ENCODE measurements at regions not wholly inside any gene's neighbourhood (a gene's known extent, or its start where the extent isn't known, plus 50 kb on each side); places are given as distances from the start of the nearest gene placed in this dataset.
"Not testable (repeated sequence)": the region's sequence is repeated elsewhere in the genome, so short reads cannot be mapped to it uniquely, and the experiment has no call there.

DNA sequence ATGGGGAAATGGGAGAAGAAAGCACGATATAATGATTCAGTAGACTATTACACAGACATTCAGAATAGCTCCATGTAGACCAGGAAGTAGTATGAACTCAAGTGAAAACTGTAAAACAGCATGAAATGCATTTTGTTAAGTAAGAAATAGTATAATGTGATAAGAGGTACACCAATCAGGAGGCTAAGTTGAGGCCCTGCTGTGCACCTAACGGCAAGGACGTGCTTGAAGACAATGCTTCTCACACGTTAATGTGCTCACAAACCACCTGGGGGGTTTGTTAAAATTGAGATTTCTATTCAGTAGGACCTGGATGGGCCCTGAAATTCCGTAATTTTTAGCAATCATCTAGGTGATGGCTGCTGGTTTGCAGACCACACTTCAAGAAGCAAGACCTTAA lies 178.9 kb upstream of the SULF2 start:
- H3K4me3 ChIP-seq (ENCODE audit: low read depth in 1 of 2, low read length in 2 of 2) = no peak overlapping the region
- no peaks in the 10 kb centered on the region for H3K27me3 ChIP-seq (ENCODE audit: control insufficient read depth in 1 of 2, insufficient read depth in 2 of 2, low read length in 2 of 2)
- H3K4me1 ChIP-seq (ENCODE audit: control insufficient read depth in 1 of 2, insufficient read depth in 2 of 2, low read length in 2 of 2) = no peaks in the 10 kb centered on the region
- no peaks in the 10 kb centered on the region for H3K36me3 ChIP-seq (ENCODE audit: control insufficient read depth in 1 of 2, insufficient read depth in 2 of 2, low read length in 2 of 2)
- no peaks in the 10 kb centered on the region for H3K9me3 ChIP-seq (ENCODE audit: control insufficient read depth in 1 of 2, low read length in 2 of 2)
- H3K9ac ChIP-seq (ENCODE audit: low read depth in 1 of 2, low read length in 2 of 2) = no peak overlapping the region
- H3K27ac ChIP-seq (ENCODE audit: low read depth, low read length) = no peak overlapping the region

DNA sequence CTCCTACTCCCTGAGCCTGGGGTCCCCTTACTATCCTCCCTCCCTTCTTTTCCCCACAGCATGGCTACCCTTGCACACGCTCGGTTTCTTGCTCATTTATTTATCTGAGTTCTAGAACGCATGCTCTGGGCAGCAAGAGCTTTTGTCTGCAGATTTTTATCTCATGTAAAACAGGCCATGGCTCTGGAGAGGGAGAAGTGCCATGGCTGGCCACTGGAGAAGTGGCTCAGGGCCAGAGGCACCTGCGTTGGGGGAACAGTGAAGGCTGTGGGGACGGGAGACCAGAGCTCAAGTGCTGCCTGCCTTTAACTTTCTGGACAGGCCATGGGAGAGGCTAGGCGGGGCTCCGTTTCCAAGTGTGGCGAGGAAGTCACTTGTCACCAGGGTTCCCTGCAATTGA lies 177.7 kb upstream of the SULF2 start:
- H3K9me3 ChIP-seq (ENCODE audit: control insufficient read depth in 1 of 2, low read length in 2 of 2) = no peaks in the 10 kb centered on the region
- no peaks in the 10 kb centered on the region for H3K4me1 ChIP-seq (ENCODE audit: control insufficient read depth in 1 of 2, insufficient read depth in 2 of 2, low read length in 2 of 2)
- no peaks in the 10 kb centered on the region for H3K27me3 ChIP-seq (ENCODE audit: control insufficient read depth in 1 of 2, insufficient read depth in 2 of 2, low read length in 2 of 2)
- H3K4me3 ChIP-seq (ENCODE audit: low read depth in 1 of 2, low read length in 2 of 2) = no peak overlapping the region
- no peak overlapping the region for H3K9ac ChIP-seq (ENCODE audit: low read depth in 1 of 2, low read length in 2 of 2)
- H3K36me3 ChIP-seq (ENCODE audit: control insufficient read depth in 1 of 2, insufficient read depth in 2 of 2, low read length in 2 of 2) = no peaks in the 10 kb centered on the region
- H3K27ac ChIP-seq (ENCODE audit: low read depth, low read length) = no peak overlapping the region

DNA sequence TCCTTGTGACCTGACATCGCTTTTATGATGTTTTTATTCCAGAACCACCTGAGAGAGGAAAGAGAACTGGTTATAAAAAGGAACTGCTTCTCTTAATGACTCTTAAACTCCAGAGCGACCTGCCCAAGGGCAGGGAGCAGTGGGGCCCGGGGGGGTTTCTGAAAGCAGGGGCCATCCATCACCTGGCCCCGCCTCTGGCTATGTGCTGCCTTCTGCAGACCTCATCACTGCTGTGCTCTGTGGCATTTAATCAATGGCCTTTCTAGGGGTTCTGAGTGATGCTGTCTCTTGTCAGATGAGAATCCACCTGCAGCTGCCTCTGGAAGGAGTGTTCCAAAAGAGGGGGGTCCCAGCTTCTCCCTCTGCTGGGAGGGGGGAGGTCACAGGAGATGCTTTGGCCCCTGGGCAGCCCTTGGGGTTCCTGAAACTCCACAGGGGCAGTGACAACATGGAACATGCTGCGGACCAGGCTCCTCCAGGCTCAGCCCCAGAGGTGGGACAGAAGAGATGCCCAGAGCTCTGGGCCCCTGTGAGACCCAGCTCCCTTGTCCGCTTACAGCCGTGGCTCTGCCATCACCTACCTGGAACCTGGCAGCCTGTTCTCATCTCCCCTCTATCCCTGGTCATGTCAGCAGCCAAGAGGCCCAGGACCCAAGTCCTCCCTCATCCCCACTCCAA lies 177.1 kb upstream of the SULF2 start:
- H3K9ac ChIP-seq (ENCODE audit: low read depth in 1 of 2, low read length in 2 of 2) = no peak overlapping the region
- H3K9me3 ChIP-seq (ENCODE audit: control insufficient read depth in 1 of 2, low read length in 2 of 2) = no peaks in the 10 kb centered on the region
- H3K36me3 ChIP-seq (ENCODE audit: control insufficient read depth in 1 of 2, insufficient read depth in 2 of 2, low read length in 2 of 2) = no peaks in the 10 kb centered on the region
- H3K27ac ChIP-seq (ENCODE audit: low read depth, low read length) = no peak overlapping the region
- H3K27me3 ChIP-seq (ENCODE audit: control insufficient read depth in 1 of 2, insufficient read depth in 2 of 2, low read length in 2 of 2) = no peaks in the 10 kb centered on the region
- no peak overlapping the region for H3K4me3 ChIP-seq (ENCODE audit: low read depth in 1 of 2, low read length in 2 of 2)
- H3K4me1 ChIP-seq (ENCODE audit: control insufficient read depth in 1 of 2, insufficient read depth in 2 of 2, low read length in 2 of 2) = no peaks in the 10 kb centered on the region

DNA sequence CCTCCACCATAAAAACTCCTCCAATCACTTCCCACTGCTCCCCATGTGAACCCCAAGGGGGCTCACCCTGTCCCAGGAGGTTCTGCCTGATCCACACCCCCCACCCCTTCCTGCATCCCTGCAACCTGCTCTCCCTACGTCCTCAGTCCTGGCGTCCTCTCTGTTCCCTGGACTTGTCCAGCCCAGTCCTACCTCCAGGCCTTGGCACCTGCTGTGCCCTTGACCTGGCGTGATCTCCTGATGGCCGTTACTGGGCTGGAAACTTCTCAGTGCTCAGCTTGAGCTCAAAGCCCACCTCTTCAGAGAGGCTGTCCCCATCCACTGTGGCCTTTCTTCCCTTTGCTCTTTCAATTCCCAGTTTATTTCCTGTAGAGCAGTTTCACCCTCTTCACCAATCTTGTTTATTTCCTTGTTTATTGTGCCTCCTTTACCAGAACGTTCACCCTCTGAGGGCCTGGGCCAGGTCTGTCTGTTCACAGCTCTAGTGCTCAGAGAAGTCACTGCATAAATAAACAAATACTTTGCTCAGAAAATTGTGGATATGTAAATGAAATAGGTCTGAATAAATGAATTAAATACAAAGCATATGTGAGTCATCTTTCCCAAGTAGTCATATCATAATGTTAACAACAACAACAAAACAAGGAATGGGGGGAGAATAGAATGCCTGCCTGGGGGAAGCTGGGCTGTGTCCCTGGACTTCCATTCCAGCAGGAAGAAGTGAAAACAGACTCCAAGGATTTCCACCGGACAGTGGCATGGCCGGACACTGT lies 175.7 kb upstream of the SULF2 start:
- no peak overlapping the region for H3K27ac ChIP-seq (ENCODE audit: low read depth, low read length)
- no peaks in the 10 kb centered on the region for H3K4me1 ChIP-seq (ENCODE audit: control insufficient read depth in 1 of 2, insufficient read depth in 2 of 2, low read length in 2 of 2)
- H3K9ac ChIP-seq (ENCODE audit: low read depth in 1 of 2, low read length in 2 of 2) = no peak overlapping the region
- no peaks in the 10 kb centered on the region for H3K9me3 ChIP-seq (ENCODE audit: control insufficient read depth in 1 of 2, low read length in 2 of 2)
- no peaks in the 10 kb centered on the region for H3K27me3 ChIP-seq (ENCODE audit: control insufficient read depth in 1 of 2, insufficient read depth in 2 of 2, low read length in 2 of 2)
- H3K4me3 ChIP-seq (ENCODE audit: low read depth in 1 of 2, low read length in 2 of 2) = no peak overlapping the region
- H3K36me3 ChIP-seq (ENCODE audit: control insufficient read depth in 1 of 2, insufficient read depth in 2 of 2, low read length in 2 of 2) = no peaks in the 10 kb centered on the region

DNA sequence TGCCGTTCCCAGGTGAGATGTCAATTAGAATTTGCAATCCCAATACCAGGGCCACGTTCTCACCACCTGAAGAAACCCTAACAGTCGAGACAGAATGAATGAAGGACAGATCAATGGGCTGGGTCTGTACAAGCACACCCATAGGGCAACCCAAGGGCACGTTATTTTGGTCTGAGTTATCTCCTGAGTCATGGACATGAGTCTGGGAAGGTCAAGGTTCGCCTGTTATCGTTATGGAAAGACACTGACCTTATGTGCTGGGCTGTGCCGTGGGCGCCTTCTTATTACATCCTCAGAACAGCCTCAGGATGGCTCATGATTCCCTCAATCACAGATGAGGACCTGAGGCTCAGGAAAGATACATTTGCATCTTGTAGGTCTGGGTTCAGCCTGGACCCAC lies 175.0 kb upstream of the SULF2 start:
- no peak overlapping the region for H3K4me3 ChIP-seq (ENCODE audit: low read depth in 1 of 2, low read length in 2 of 2)
- H3K36me3 ChIP-seq (ENCODE audit: control insufficient read depth in 1 of 2, insufficient read depth in 2 of 2, low read length in 2 of 2) = no peaks in the 10 kb centered on the region
- H3K4me1 ChIP-seq (ENCODE audit: control insufficient read depth in 1 of 2, insufficient read depth in 2 of 2, low read length in 2 of 2) = no peaks in the 10 kb centered on the region
- no peak overlapping the region for H3K9ac ChIP-seq (ENCODE audit: low read depth in 1 of 2, low read length in 2 of 2)
- H3K27me3 ChIP-seq (ENCODE audit: control insufficient read depth in 1 of 2, insufficient read depth in 2 of 2, low read length in 2 of 2) = no peaks in the 10 kb centered on the region
- H3K9me3 ChIP-seq (ENCODE audit: control insufficient read depth in 1 of 2, low read length in 2 of 2) = no peaks in the 10 kb centered on the region
- H3K27ac ChIP-seq (ENCODE audit: low read depth, low read length) = no peak overlapping the region

DNA sequence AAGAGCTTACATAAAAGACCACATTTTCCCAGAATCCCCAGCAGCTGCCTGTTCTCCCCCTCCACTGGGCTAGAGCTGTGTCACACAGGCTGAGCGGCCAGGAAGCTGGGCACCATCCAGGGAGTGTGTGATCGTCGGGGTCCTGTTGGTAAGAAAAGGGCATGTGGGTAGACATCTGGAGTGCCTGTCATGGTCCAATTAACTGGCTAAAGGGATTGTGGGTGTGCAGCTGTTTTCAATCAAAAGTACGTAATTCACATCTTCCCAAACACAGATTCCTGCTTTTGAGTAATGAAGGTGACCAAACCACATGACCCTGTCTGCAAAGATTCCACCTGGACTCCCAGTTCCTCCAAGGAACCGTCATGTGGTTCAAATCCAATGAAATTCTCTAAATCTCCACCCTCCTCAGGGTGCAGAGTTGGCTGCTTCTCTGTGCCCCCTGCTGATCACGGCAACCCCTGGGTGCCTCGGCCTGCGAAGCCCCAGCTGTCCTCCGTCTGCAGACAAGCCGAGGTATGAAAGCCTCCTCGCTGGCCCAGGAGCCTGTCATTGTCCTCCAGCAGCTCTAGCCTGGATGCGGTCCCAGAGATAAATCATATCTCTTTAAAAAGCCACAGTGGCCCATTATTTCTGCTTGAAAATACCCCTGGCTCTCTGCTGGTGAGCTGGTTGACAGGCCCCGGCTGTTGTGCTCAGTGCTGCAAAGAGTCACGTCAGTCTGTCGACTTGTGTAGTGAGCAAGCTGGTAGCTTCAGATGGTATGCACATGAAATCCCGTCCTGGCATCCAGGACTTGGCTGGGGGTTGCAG lies 172.9 kb upstream of the SULF2 start:
- not testable (repeated sequence) for H3K27me3 ChIP-seq (ENCODE audit: control insufficient read depth in 1 of 2, insufficient read depth in 2 of 2, low read length in 2 of 2); H3K27ac ChIP-seq (ENCODE audit: low read depth, low read length); H3K36me3 ChIP-seq (ENCODE audit: control insufficient read depth in 1 of 2, insufficient read depth in 2 of 2, low read length in 2 of 2); H3K9ac ChIP-seq (ENCODE audit: low read depth in 1 of 2, low read length in 2 of 2); H3K4me3 ChIP-seq (ENCODE audit: low read depth in 1 of 2, low read length in 2 of 2); H3K9me3 ChIP-seq (ENCODE audit: control insufficient read depth in 1 of 2, low read length in 2 of 2); H3K4me1 ChIP-seq (ENCODE audit: control insufficient read depth in 1 of 2, insufficient read depth in 2 of 2, low read length in 2 of 2)

DNA sequence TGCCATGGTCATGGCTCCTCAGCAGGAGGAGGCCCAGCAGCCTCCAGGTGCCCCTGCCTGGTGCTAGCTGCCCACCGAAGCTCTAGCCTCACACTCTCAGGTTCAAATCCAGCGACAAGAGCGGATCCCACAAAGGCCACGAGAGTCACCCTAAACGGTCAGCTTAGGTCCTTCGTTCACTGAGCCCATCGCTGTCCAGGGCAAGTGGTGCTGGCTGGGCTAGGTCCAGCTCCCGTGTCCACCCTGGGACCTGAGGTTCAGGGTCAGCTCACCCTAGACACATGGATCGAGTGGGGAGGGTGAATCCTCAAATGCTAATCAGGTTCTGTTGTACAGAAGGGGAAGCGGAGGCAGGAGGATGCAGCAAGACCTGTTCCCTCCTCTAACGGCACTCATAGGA lies 171.9 kb upstream of the SULF2 start:
- H3K27ac ChIP-seq (ENCODE audit: low read depth, low read length) = no peak overlapping the region
- H3K4me1 ChIP-seq (ENCODE audit: control insufficient read depth in 1 of 2, insufficient read depth in 2 of 2, low read length in 2 of 2) = no peaks in the 10 kb centered on the region
- H3K36me3 ChIP-seq (ENCODE audit: control insufficient read depth in 1 of 2, insufficient read depth in 2 of 2, low read length in 2 of 2) = no peaks in the 10 kb centered on the region
- no peak overlapping the region for H3K4me3 ChIP-seq (ENCODE audit: low read depth in 1 of 2, low read length in 2 of 2)
- H3K9ac ChIP-seq (ENCODE audit: low read depth in 1 of 2, low read length in 2 of 2) = no peak overlapping the region
- H3K27me3 ChIP-seq (ENCODE audit: control insufficient read depth in 1 of 2, insufficient read depth in 2 of 2, low read length in 2 of 2) = no peaks in the 10 kb centered on the region
- no peaks in the 10 kb centered on the region for H3K9me3 ChIP-seq (ENCODE audit: control insufficient read depth in 1 of 2, low read length in 2 of 2)

DNA sequence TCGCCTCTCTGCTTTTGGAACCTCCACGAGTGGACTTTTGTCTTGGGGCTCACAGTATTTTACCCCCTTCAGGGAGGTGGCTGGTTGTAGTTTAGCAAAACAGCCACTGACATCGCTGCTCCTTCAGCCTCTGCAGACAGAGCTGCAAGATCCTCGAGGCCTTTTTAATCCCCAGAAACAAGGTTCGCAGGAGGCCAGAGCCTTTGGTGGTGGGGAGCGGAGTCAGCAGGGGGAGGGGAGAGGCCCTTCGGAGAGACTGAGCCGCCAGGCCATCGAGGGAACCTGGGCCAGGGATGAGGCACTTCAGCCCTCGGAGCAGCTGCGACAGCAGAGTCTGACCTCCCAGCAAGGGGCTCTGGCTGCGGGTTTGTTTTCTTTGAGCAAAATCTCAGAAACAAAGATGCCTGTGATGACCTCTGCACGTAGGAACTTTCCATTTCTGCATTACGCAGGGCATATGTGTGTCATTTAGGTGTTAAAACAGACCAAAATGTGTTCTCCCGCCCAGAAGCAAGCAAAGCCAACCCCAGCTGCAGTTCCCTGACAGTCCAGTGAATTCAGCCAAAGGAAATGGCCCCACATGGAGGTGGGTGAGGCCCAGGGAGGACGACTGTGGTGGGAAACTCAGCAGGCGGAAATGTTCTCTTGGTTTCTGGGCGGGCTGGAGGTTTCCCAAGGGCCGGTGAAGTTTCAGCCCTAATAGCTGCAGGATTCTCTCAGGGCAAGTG lies 171.2 kb upstream of the SULF2 start:
- H3K27me3 ChIP-seq (ENCODE audit: control insufficient read depth in 1 of 2, insufficient read depth in 2 of 2, low read length in 2 of 2) = no peaks in the 10 kb centered on the region

DNA sequence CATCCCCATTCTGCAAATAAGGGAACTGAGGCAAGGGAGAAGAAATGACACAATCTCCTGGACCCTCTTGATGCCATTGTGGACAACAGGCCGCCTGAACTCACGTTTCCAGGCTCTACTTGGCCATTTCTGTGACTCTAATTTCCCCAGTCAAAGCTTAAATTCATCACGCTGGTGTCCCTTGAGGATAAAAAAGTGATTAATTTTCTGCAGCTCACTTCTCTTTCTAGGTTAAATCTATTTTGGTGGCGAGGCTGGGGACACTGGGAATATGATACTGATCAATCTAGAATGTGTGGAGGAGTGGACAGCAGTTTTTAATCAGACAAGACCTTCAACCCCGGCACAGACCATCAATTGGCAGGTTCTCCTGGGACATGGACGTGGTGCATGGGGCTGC lies 168.2 kb upstream of the SULF2 start:
- H3K4me3 ChIP-seq (ENCODE audit: low read depth in 1 of 2, low read length in 2 of 2) = no peak overlapping the region
- no peaks in the 10 kb centered on the region for H3K4me1 ChIP-seq (ENCODE audit: control insufficient read depth in 1 of 2, insufficient read depth in 2 of 2, low read length in 2 of 2)
- H3K36me3 ChIP-seq (ENCODE audit: control insufficient read depth in 1 of 2, insufficient read depth in 2 of 2, low read length in 2 of 2) = no peaks in the 10 kb centered on the region
- H3K9me3 ChIP-seq (ENCODE audit: control insufficient read depth in 1 of 2, low read length in 2 of 2) = no peaks in the 10 kb centered on the region
- no peak overlapping the region for H3K27ac ChIP-seq (ENCODE audit: low read depth, low read length)
- no peaks in the 10 kb centered on the region for H3K27me3 ChIP-seq (ENCODE audit: control insufficient read depth in 1 of 2, insufficient read depth in 2 of 2, low read length in 2 of 2)
- no peak overlapping the region for H3K9ac ChIP-seq (ENCODE audit: low read depth in 1 of 2, low read length in 2 of 2)

More for the DNA sequence above, 171.2 kb upstream of the SULF2 start:
- H3K27ac ChIP-seq (ENCODE audit: low read depth, low read length) = no peak overlapping the region
- H3K4me3 ChIP-seq (ENCODE audit: low read depth in 1 of 2, low read length in 2 of 2) = no peak overlapping the region
- no peaks in the 10 kb centered on the region for H3K9me3 ChIP-seq (ENCODE audit: control insufficient read depth in 1 of 2, low read length in 2 of 2)
- no peaks in the 10 kb centered on the region for H3K4me1 ChIP-seq (ENCODE audit: control insufficient read depth in 1 of 2, insufficient read depth in 2 of 2, low read length in 2 of 2)
- no peaks in the 10 kb centered on the region for H3K36me3 ChIP-seq (ENCODE audit: control insufficient read depth in 1 of 2, insufficient read depth in 2 of 2, low read length in 2 of 2)
- no peak overlapping the region for H3K9ac ChIP-seq (ENCODE audit: low read depth in 1 of 2, low read length in 2 of 2)
